ENCODE measurements at regions not wholly inside any gene's neighbourhood (a gene's known extent, or its start where the extent isn't known, plus 50 kb on each side); places are given as distances from the start of the nearest gene placed in this dataset.

DNA sequence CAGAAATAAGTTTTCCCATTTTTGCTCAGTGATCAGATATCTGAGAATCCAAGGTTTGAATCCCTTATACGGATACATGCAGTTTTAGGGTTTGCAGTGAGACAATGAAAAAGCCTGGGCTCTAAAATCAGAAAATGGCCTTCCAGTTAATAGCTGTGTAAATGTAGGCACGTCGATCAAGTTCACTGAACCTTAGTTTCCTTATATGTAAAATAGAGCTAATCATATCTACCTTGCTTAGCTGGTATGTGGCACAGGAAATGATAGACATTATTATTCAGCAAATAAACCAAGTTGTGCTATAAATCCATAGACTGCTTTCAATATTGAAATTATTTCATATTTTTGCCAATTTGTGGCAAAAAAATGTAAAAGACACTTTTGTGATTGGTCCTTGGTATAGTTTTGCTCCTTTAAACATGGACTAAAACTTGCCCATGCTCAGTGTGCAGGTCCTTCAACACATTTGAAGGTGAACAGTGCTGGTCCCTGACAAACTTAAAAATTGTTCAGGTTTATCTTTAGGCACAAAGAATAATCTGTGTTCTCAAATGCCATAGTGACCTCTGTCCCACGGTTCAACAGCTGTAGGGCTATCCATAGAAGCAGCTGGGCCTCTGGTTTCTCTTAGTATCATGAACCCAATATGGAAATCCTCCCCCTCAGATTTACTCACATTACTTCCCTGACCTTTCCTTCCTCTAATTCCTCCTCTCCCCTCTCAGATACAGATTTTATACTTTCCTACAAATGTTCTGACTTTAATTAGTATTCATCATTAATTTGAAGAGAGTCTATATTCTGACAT is 51.0 kb downstream of the CCDC54 start:
- no peak for DNase-seq

DNA sequence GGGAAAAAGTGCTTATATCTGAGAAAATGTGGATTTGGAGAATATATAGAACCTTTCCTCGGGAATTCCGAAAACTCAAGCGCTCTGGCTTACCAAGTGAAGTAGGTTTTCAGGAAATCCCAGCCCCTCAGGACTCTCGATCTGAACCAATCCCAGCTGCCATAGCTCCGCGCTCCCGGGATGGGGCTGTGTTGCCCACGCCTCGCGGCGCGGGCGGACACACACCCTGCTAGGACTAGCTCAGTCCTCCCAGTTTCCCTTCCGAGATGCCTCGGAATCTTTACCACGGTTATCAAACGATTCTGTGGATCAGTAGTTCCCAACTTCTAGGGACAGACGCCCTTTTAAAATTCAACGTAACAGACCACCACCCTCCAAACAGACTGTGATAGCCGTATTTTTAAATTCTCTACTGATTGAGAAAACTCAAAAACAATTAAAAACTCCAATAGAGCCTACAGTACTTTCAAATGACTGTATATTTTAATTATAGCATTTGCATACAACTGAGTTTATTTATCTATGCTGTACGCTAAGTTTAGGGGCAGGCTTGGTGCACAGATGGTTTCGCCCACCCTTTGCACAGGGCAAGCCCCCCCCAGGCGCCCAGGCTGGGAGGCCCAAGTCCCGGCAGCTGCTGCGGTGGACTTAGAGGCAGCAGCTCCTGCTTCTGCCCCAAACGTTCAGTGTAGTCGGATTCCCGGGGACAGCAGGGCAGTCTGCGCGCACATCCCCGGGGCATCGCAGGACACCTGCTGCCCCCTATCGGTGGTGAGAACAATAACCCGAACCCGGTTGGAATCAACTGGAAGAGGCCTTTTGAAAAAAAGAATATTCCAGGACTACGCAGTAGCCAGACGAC is 52.3 kb downstream of the CCDC54 start:
- peak; percentile 75 for DNase-seq

DNA sequence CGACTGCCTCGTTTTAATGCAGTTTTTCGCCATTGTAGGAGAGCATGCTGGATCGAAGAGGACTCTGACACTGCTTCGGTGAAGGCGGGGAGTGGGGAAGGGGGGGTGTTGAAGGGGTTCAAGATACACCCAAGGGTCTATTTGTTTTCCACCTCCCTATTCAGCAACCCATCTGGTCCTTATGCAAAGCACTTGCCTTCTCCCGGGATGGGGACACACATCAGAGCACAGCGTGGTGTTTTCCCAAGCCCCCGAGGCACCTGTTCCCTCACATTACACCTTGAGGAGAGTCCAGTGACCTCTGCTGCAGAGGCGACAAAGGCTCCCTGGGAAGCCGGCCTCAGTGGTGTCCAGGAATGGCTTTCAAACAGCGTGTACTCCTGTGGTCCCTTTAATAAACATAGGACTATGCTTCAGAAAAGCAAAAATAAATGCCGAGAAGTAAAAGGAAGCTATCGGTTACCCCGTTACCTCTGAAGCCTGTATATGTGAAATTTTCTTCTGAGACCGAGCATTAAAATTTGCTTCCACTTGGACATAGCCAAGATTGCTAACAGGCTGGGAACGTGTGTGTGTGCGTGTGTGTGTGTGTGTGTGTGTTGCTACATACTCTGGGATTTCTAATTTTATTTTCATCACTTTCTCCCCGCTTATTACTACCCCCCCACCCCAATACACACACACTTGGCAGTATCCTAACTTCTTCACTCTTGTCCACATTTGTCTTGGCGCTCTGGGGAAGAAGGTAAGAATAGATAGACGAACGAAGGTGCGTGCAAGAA is 53.2 kb downstream of the CCDC54 start:
- no peak for DNase-seq

DNA sequence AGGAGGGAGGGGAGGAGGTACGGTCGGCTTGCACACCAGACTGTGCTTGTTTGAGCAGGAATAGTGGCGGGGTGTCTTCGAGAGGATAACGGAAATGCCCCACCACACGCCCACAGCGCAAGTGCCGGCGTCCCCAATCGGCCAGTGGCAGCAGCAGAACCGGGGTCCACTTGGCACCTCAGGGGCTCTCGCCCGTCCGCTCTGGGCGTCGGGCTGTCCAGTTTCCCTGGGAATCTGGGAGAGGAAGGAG is 53.7 kb downstream of the CCDC54 start:
- DNase-seq: peak; percentile 37

DNA sequence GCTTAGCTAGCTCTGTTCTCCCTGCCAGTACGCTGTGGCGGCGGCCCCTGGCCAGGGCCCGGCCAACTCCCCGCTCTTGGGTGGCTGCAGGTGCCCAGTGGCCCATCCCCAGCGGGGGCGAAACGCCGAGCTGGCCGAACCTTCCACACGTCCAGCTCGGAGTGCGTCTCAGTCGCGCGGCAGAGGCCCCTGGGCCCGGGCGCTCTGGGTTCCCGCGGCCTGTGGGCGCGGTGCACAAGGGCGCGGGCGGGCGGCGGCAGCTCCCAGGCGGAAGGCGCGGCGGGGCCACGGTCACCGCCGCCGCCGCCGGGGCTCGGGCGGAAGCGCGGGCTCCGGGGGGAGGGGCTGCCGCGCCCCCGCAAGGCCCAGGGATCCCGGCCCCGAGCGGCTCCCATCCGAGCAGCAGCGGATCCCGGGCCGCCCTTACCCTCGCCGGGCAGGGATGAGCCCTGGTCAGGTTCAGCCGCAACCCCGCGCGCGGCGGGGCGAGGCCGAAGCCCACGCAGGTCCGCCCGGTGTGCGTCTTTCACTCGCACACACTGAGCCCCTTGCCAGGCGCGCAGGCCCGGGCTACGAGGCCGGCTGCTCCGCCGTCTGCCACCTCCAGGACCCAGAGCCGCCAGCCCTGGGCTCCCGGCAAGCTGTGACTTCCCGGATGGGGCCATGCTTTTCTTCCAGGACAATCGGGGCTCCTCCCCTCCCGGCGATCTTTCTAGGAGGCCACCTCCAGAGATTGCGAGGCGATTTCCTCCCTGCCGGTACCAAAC is 54.2 kb downstream of the CCDC54 start:
- DNase-seq: peak; percentile 60

DNA sequence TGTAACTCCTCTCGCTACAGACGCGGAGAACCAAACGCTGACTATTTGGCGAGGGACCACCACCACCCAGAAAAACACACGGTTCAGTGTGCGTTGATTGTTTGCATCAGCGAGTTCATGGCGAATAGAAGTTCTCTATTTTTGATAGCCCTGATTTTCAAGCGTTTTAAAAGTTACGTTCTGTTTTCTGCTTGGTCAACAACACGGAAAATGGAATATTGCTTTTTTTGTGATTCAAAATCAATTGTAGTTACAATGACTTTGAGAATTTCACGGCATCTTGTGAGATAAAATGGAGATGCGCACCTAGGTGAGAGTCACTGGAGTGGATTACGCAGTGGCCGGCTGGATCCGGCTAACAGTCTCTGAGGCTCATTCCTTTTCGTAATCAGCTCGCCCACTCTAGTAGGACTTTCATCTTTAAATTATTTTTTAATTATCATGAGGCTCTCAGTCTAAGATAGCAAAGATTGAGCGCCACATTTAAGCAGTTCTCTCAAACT is 54.8 kb downstream of the CCDC54 start:
- no peak for DNase-seq

DNA sequence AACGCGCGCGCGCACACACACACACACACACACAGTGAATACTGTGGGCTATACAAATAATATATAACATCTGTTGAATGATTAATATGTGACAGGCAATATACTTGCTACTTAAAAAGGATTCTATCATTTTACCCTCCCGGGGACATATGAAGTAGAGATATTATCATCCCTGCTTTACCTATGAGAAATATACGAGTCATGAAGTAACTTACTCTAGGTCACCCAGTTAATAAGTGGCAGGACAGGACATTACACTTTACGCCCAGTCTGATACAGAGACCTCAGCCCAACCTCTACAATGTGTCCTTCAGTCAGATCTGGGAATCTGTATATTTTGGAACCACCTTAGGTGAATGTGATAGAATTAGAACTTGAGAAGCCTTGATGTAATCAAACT is 55.4 kb downstream of the CCDC54 start:
- no peak for DNase-seq

DNA sequence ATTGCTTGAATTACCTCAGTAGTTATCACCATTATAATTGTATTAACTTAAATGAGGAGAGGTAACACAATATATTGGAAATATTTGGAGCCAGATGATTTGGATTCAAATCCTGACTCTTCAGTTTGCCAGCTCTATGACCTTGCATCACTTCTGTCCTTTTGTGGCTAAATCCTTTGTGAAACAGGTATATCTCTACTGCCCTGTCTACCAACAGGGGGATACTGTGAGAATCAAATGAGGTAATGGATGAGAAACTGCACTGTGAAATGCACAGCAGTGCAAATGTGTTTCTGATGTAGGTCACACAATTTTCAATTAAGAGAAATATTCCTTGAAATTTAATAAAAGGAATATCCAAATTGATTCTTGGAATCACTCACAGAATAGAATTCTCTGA is 58.8 kb downstream of the CCDC54 start:
- no peak for DNase-seq

DNA sequence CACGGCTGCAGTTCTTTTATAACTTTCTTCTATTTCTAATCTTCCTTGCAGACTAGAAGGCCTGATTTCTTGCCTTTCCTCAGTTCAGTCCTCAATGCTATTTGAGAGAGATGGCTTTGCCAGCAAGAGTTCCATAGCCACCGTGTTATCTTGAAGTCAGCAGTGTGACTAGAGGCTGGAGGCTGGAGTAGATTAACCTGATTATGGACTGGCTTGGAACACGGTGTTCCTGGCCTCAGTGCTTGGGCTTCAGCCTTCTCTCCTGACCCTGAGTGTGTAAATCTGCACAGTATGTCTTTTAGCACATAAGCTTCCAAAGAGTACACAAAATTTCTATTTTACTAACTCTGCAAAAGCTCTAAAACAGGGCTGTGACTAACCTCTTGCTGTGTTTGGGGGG is 61.4 kb downstream of the CCDC54 start:
- DNase-seq: no peak

DNA sequence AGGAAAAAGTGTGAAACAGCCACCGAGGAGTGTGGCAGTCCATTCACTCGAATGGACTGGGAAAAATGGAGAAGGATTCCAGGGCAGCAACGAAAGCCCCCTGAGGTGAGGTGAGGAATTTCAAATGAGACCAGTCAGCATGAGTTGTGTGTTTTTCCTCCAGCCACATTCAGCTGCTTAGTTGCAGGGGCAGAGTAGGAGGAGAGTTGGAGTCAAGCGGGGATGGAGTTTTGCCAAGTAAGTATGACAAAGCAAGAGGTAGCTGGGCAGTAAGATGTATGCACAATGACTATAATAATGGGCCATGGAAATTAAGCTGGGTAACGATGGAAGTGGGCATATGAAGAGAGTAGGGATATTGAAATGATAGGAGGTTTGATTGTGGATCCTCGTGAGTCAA is 64.4 kb downstream of the CCDC54 start:
- DNase-seq: no peak

DNA sequence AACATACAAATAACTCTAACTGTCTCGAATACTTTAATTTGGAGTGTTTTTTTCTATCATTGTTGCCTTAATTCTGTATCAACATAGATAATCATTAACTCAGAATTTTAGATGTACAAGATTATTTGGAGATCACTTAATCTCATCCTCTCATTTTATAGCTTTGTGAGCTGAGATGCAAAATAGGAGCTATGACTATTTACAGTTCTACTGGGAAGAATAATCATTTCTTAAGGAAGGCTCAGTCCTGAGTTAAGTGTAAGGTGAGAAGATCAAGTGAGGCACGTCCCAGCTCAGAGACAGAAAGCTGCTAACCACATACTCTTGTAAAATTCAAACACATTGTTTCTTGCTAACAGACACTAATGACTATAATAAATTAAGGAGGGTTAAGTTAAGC is 66.2 kb downstream of the CCDC54 start:
- DNase-seq: no peak

DNA sequence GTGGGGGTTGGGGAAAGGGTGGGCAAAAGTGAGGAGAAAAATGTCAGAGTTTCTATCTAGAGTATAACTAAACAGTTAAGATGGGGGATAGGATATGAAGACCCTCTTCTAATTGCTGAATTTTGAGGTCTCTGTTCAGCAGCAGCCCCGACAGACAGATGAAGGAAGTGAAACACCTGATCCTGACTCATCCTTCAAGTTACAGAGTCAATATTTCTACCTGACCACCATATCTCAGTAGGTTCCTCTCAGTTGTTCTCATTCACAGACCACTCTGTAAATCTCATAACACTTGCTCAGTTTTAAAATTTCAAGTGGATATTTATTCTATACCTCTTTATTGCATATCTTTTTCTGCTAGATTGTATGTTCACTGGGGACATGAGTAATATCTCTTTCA is 69.5 kb downstream of the CCDC54 start:
- DNase-seq: no peak

DNA sequence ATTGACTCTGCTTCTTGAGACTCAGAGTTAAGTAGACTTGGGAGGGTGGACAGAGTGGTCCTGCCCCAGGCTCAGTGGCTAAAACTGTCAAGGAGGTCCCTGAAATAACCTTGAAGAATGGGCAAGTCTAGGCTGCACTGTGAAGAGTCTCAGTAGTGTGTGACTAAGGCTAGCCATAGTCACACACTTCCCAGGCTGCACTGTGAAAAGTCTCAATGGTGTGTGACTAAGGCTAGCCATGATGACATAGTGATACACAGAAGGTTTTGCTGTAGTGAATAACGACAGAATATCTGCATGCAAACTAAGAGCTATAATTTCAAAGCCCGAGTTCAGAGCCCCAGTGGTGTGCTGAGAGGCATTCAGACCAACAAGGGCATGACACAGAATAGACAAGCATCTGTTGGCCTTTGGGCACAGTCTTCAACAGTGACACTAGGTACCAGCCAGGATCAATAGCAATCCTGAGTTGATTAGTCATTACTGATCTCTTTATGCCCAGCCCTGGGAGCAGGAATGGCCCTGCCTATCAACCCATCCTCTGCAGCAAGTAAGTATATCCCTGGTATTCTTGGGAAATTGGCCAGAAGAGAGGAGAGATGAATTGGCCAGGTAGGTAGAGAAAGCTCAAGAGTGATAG is 72.4 kb upstream of the BBX start:
- no peak for DNase-seq

DNA sequence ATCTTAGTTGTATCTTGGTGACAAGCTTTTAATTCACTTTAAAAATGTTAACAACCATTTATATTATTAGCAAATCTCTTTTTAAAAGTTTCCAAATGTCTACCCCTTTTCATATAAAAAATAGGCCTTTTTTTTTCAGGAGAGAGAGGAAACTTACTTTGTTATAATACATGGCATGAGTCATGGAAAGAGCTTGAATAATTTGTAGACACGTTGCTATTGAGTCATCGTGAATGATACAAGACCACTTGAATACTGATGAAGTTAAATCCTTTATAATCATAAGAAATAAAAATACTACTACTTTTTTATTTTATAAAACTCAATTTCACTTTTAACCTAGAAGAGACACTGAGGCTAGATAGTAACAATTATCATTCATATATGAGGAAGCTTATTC is 70.3 kb upstream of the BBX start:
- no peak for DNase-seq

DNA sequence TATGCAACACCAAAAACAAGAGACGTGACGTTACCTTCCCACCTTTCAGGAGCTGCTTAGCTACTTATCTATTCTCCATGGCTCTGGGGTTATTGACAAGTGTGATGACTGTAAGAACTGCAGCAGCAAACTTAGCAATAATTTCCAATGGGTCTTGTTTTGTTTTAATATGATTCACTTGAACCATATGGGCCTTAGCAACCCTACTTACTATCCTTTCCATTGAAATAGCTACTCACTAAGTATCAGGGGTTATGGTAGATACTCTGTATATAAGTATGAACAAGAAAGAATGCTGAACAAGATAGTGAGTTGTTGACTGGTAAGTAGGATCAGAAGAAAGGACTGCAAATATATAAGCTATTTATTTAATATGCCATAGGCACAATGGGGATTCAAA is 69.3 kb upstream of the BBX start:
- no peak for DNase-seq

DNA sequence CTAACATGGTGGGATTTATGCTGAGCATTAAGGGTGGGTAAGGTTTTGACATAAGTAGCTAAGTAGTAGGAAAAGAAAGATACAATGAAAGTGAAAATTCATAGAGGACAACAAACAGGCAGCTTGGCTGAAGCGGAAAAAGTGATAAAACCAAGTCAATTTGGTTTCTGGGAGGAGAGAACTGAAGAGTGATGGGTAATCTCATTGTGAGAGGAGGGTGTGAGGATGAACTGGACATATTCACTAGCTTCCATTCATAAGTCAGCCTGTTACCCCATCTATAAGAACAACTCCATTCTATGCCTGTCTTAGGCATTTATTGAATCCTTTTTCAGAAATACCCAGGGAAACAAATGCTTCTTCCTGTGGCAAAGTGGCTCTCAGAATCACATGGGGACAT is 67.1 kb upstream of the BBX start:
- DNase-seq: no peak

DNA sequence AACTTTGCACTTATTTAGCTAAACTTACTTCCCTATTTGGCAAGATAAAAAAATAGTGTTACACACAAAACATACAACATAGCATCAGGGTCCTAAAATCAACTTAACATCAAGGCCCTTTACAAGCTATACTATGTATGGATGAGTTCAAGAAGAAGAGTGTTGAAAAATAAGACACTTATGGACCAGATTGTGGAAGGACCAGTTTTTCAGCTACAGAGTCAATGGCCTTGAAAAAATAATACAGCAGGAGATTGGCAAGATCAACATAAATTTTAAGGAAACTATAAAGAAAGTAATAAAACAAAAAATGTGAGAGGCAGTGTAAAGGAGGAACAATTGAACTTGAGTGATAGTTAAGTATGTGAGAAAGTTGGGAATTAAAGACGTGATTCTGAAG is 66.3 kb upstream of the BBX start:
- DNase-seq: no peak

DNA sequence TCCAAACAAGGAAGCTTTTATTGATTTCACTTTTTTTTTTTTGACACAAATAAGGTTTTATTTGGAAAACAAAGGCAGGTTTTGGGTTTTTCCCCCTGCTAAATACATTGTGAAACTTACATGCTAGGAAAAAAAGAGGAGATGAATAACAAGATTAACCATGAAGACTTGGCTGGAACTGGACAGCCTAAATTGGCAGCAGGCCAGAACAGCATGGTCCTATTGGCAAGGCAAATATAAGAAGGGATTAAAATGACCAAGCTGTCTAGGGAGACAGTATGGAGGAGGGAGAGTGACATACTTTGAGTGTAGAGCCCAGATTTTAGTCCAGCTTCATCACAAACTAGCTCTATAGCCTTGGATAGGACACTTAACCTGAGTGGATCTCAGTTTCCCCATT is 63.9 kb upstream of the BBX start:
- no peak for DNase-seq

DNA sequence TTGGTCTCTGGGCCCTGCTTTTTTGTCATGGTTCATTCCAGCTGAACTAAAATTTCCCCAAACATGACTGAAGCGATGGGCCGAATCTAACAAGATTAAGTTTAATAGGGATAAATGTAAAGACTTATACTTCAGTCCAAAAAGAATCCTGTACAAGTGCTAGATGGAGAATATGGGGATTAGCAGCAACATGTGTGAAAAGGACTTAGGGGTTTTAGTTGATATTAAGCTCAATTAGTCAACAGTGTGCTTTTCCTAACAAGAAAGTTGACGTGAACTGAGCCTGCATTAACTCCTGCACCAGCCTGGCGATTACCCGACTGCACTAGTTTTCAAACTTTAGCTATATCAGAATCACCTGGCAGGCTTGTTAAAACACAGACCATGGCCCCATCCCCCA is 61.0 kb upstream of the BBX start:
- no peak for DNase-seq

DNA sequence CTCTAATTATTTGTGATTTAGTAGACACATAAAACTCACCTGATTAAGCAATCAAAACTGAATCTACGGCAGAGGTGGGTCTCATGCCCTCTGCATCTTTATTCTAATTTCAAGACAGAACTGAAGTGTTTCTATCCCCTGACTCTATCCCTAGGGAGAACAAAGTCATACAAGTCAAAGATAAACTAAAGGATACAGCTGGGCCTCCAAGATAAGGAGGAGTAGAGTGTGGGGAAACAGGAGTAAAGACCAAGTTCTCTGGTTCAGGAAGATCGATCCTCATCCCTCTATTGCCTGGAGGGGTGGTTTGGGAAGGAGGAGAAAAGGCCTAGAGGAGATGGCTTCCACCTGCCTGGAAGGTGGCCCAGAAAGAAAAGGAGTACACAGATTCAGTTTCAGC is 58.7 kb upstream of the BBX start:
- no peak for DNase-seq

DNA sequence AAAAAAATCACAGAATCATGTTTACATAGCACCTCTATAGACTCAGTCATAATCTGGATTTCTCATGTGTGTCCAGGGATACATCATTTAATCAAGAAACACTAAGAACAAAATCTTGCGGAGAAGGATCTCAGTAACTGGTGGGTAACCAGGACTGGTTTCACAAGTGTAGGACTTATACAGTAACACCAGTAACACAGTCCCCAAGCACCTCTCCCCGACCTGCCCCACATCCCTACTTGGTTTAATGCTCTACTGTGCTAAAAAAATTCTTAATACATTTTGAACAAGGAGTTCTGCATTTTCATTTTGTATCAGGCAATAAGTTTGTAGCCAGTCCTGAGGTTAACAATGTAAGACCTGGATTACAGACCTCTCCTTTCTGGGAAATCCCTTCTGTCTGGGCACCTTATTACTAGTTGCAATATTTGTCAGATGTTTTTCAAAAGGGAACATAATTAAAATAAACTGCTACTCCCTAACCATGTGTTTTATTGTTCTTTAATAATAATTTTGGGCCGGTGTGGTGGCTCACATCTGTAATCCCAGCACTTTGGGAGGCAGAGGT is 57.6 kb upstream of the BBX start:
- DNase-seq: peak; percentile 38

DNA sequence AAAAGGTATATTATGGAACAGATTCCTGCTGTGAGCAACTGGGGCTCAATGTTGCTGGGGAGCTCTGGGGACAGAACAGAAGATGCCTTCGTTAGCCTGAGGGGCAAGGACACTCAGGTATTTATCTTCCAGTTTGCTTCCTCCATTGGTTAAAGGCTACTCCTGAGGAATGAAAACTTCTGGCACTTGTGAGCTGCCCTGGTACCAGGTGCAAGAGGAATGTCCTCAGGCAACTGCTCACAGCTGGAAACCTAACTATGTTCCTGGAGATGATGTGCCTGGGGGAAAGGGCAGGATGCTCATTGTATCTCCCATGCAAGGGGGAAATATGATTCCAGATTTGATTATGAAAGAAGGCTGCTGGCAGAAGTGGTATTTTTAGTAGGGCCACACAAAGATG is 54.0 kb upstream of the BBX start:
- no peak for DNase-seq

All from activated CD4-positive, alpha-beta T cell treated with anti-CD3 and anti-CD28 coated beads, Interleukin-10, Interleukin-2, amounts not matched to agents 100 ng/mL and 50 ng/mL, durations not matched to agents 16 hours and 8 hours (primary cell).